COLO668 (cell line): ENCODE measurements at regions not wholly inside any gene's neighbourhood (a gene's known extent, or its start where the extent isn't known, plus 50 kb on each side); places are given as distances from the start of the nearest gene placed in this dataset.

Experiments
- DNase-seq: peaks from one replicate; lab custom pipeline; 2025; ENCODE audit not compliant: unreplicated experiment; lab: John Stamatoyannopoulos, UW

- DNase-seq = no peak
Observed at GRCh38 chr13:63024458-63024857, 1608.8 kb upstream of the PCDH20 start.

DNA sequence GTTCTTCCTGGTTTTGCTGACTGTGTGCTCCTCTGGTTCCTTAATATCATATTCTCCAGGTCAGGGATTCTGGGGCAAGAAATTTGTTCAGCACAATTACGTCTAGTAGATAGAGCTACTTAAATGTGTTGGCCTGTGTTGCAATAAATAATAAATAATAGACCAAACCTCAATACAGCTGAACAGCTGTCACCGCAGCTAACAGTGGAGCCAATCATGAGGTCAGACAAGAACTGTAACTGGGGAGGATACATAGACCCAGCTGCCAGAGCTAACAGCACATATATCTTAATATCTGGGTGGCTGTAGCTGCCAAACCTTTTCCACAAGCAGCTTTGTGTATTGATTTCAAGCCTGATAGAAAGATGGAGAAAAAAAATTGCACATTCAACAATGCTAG lies 1596.3 kb upstream of the PCDH20 start:
- DNase-seq = no peak

DNA sequence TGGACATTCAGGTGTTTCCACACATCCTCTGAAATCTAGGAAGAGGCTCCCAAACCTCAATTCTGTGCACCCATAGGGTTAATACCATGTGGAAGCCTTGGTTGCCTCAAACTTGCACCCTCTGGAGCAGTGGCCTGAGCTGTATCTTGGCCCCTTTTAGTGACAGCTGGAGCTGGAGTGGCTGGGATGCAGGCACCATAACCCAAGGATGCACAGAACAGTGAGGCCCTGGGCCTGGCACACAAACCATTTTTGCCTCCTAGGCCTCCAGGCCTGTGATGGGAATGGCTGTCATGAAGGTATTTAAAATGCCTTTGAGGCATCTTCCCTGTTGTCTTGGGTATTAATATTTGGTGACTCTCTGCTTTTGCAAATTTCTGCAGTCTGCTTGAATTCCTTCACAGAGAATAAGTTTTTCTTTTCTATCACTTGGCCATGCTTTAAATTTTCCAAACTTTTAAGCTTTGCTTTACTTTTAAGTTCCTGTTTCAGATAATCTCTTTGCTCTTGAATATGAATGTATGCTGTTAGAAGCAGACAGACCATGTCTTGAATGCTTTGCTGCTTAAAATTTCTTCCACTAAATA lies 1594.5 kb upstream of the PCDH20 start:
- no peak for DNase-seq

DNA sequence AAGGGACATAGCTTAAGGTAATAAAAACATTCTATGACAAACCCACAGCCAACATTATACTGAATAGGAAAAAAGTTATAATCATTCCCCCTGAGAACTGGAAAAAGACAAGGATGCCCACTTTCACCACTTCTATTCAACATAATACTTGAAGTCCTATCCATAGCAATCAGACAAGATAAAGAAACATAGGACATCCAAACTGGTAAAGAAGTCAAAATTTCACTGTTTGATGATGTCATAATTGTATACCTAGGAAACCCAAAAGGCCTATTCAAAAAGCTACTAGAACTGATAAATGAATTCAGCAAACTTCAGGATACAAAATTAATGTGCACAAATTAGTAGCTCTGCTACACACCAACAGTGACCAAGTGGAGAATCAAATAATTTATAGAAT lies 1590.0 kb upstream of the PCDH20 start:
- no peak for DNase-seq

DNA sequence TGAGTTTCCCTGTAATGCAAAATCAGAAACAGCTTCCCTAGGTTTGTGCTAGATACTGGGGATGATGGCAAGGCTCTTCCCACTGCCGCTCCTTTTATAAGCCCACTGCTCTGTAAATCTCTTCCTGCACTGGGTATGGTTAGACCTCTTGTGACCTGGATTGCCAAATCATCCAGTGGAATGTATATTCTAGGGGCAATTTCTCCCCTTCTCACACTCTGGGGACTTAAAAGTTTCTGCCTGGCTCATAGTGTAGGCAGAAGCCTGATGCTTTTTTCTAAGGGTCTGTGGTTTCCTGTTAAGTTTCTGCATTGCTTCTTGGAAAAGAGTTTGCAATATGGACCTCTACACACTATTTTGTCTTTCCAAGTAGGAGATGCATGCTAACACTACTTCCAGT lies 1582.0 kb upstream of the PCDH20 start:
- DNase-seq = no peak

DNA sequence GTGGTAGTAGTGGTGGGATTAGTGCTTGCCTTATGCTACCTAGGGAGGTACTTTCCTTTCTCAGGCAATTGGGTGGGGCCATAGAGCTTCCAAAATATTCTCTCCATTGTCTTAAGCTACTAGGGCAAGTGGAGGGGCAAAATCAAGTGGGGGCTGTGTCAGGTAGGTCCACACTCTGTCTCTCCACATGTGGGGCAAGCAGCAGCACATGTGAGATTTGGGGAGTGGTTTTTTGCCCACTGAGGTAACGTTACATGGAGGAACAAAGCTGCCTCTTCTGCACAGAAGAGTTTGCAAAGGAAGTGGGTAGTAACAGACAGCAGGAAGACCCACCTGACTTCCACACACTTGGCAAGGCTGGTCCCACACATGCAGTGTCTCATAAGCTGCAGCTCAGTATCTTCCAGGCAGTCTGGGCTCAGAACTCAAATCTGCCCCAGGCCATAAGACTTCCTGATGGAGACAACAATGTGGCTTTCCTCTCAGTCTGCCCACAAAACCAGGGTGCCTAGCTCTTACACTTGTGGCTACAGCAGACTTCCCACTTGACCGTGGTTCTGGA lies 1581.5 kb upstream of the PCDH20 start:
- DNase-seq = no peak

DNA sequence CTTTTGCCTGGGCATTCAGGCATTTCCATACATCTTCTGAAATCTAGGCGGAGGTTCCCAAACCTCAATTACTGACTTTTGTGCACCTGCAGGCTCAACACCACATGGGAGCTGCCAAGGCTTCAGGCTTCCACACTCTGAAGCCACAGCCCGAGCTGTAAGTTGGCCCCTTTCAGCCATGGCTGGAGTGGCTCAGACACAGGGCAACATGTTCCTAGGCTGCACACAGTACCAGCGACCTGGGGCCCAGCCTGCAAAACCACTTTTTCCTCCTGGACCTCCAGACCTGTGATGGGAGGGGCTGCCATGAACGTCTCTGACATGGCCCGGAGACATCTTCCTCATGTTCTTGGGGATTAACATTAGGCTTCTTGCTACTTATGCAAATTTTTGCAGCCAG lies 1558.2 kb upstream of the PCDH20 start:
- no peak for DNase-seq

- no peak for DNase-seq
Observed at GRCh38 chr13:62964522-62964921, 1548.9 kb upstream of the PCDH20 start.

GRCh38 chr13:62960723-62961122 lies 1545.1 kb upstream of the PCDH20 start:
- DNase-seq = no peak

GRCh38 chr13:62933809-62934208 lies 1518.2 kb upstream of the PCDH20 start:
- no peak for DNase-seq

GRCh38 chr13:62932256-62932883 lies 1516.7 kb upstream of the PCDH20 start:
- DNase-seq = no peak

- no peak for DNase-seq
Observed at GRCh38 chr13:62931853-62932252, 1516.2 kb upstream of the PCDH20 start.

- no peak for DNase-seq
Observed at GRCh38 chr13:62924395-62924794, 1508.7 kb upstream of the PCDH20 start.

GRCh38 chr13:62920159-62920558 lies 1504.5 kb upstream of the PCDH20 start:
- DNase-seq = no peak

DNA sequence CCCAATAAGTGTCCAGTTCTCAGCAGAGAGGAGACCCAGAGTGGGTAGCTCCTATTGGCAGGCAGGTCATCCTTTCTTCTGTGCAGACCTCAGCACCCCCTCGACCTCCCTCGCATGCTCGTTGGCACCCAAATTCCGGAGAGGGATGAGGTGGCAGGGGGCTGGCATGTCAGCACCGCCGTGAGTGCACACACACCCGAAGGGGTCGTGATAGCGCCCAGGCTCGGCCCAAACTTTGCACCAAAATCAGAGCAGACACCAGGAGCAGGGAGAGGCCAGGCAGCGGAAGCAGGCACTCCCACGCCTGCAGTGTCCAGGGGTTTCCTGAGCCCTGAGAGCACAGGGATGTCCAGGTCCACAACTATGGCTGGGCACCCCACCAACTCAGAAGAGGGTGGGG lies 1503.8 kb upstream of the PCDH20 start:
- no peak for DNase-seq

DNA sequence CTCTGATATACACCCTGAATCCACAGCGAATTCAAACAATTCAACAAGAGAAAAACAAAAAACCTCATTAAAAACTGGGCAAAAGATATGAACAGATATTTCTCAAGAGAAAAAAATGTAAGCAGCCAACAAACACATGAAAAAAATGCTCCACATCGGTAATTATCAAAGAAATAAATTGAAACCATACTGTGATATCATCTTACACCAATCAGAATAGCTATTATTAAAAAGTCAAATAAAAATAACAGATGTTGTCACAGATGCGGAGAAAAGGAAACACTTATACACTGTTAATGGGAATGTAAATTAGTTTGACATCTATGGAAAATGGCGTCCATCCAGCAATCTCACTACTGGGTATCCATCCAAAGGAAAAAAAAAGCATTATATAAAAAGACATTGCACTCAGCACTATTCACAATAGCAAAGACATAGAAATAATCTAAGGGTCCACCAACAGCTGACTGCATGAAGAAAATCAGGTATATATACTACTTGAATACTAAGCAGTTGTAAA lies 1495.0 kb upstream of the PCDH20 start:
- DNase-seq = no peak

- DNase-seq = no peak
Observed at GRCh38 chr13:62908321-62908720, 1492.7 kb upstream of the PCDH20 start.

- DNase-seq = no peak
Observed at GRCh38 chr13:62906896-62907295, 1491.2 kb upstream of the PCDH20 start.

- DNase-seq = no peak
Observed at GRCh38 chr13:62906469-62906868, 1490.8 kb upstream of the PCDH20 start.

- DNase-seq = no peak
Observed at GRCh38 chr13:62887046-62887445, 1471.4 kb upstream of the PCDH20 start.

- DNase-seq = no peak
Observed at GRCh38 chr13:62879071-62879470, 1463.4 kb upstream of the PCDH20 start.

- no peak for DNase-seq
Observed at GRCh38 chr13:62875118-62875640, 1459.5 kb upstream of the PCDH20 start.
